ENCODE measurements at regions not wholly inside any gene's neighbourhood (a gene's known extent, or its start where the extent isn't known, plus 50 kb on each side); places are given as distances from the start of the nearest gene placed in this dataset.

DNA sequence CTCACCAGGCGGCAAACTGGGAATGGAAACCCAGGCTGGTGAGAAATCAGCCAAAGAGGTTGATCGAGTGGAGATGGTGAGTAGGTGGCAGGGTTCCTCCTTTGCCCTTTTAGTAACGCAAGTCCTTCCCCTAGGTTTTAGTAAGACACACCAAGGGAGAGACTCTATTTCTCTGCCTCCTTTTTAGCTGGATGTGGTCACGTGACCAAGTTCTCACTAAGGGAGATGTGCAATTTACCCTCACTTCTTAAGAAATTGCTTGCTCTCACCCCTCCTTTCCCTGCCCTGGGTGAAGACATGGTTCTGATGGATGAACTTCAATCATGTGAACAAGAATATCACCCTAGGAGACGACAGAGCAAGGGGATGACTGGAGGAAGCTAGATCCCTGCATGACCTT, 99.8 kb upstream of the FOXF1 start:
- Histone ChIP-seq H3K4me2 (ENCODE audit: low read length) (no peak overlapping the region), H3K27me3 (ENCODE audit: control insufficient read depth, low read length) (no peaks in the 10 kb centered on the region), H3F3A (ENCODE audit: control insufficient read depth, insufficient read depth) (no peaks in the 10 kb centered on the region), H3K4me3 (ENCODE audit: low read length) (no peak overlapping the region), H3K9me3 (ENCODE audit: control insufficient read depth, insufficient read depth, low read length) (no peaks in the 10 kb centered on the region), H4K20me1 (ENCODE audit: control insufficient read depth, insufficient read depth, low read depth, low read length) (no peaks in the 10 kb centered on the region), H3K4me1 (ENCODE audit: control insufficient read depth, low read length) (no peaks in the 10 kb centered on the region), H3K79me2 (ENCODE audit: control insufficient read depth, low read length) (no peaks in the 10 kb centered on the region), H3K36me3 (ENCODE audit: control insufficient read depth, low read length) (no peaks in the 10 kb centered on the region), H3K27ac (ENCODE audit: low read depth, low read length) (no peak overlapping the region), H3K9me2 (replicated peaks; ENCODE audit: control insufficient read depth, low read length) (no peaks in the 10 kb centered on the region)
- no peak for TF ChIP-seq EZH2phosphoT487 (IDR thresholded peaks at IDR 0.05; ENCODE audit: borderline replicate concordance, low read length)
- TF ChIP-seq, protein P1, sequence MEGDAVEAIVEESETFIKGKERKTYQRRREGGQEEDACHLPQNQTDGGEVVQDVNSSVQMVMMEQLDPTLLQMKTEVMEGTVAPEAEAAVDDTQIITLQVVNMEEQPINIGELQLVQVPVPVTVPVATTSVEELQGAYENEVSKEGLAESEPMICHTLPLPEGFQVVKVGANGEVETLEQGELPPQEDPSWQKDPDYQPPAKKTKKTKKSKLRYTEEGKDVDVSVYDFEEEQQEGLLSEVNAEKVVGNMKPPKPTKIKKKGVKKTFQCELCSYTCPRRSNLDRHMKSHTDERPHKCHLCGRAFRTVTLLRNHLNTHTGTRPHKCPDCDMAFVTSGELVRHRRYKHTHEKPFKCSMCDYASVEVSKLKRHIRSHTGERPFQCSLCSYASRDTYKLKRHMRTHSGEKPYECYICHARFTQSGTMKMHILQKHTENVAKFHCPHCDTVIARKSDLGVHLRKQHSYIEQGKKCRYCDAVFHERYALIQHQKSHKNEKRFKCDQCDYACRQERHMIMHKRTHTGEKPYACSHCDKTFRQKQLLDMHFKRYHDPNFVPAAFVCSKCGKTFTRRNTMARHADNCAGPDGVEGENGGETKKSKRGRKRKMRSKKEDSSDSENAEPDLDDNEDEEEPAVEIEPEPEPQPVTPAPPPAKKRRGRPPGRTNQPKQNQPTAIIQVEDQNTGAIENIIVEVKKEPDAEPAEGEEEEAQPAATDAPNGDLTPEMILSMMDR (IDR thresholded peaks at IDR 0.05; ENCODE audit: low read depth, low read length, poor library complexity, severe bottlenecking): no peak

DNA sequence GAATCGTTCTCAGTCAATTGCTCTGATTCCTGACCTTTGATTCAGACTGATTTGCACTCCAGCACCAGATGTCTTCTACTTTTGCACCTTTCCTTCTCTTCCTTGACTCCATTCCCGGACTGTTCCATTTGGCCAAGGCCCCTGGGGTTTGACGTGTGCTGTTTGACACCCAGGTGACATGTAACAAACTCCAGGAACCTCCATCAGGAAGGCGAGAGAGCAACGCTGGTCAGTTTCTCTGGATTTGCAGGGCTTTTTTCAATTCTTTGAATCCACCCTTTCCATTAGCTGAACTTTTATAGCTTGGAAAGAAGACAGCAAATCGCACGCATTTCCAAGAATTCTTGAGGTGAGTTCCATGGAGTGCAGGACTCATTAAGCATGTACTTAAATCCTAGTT, 98.4 kb upstream of the FOXF1 start:
- H4K20me1 ChIP-seq (ENCODE audit: control insufficient read depth, insufficient read depth, low read depth, low read length): no peaks in the 10 kb centered on the region
- H3K27ac ChIP-seq (ENCODE audit: low read depth, low read length): no peak overlapping the region
- H3K4me2 ChIP-seq (ENCODE audit: low read length): no peak overlapping the region
- TF ChIP-seq EZH2phosphoT487 (IDR thresholded peaks at IDR 0.05; ENCODE audit: borderline replicate concordance, low read length): no peak
- TF ChIP-seq, protein P1 (IDR thresholded peaks at IDR 0.05; ENCODE audit: low read depth, low read length, poor library complexity, severe bottlenecking): no peak
- no peaks in the 10 kb centered on the region for H3K79me2 ChIP-seq (ENCODE audit: control insufficient read depth, low read length)
- no peaks in the 10 kb centered on the region for H3K4me1 ChIP-seq (ENCODE audit: control insufficient read depth, low read length)
- H3K36me3 ChIP-seq (ENCODE audit: control insufficient read depth, low read length): no peaks in the 10 kb centered on the region
- H3K4me3 ChIP-seq (ENCODE audit: low read length): no peak overlapping the region
- H3K9me2 ChIP-seq (replicated peaks; ENCODE audit: control insufficient read depth, low read length): no peaks in the 10 kb centered on the region
- no peaks in the 10 kb centered on the region for H3K27me3 ChIP-seq (ENCODE audit: control insufficient read depth, low read length)
- no peaks in the 10 kb centered on the region for H3F3A ChIP-seq (ENCODE audit: control insufficient read depth, insufficient read depth)
- no peaks in the 10 kb centered on the region for H3K9me3 ChIP-seq (ENCODE audit: control insufficient read depth, insufficient read depth, low read length)

DNA sequence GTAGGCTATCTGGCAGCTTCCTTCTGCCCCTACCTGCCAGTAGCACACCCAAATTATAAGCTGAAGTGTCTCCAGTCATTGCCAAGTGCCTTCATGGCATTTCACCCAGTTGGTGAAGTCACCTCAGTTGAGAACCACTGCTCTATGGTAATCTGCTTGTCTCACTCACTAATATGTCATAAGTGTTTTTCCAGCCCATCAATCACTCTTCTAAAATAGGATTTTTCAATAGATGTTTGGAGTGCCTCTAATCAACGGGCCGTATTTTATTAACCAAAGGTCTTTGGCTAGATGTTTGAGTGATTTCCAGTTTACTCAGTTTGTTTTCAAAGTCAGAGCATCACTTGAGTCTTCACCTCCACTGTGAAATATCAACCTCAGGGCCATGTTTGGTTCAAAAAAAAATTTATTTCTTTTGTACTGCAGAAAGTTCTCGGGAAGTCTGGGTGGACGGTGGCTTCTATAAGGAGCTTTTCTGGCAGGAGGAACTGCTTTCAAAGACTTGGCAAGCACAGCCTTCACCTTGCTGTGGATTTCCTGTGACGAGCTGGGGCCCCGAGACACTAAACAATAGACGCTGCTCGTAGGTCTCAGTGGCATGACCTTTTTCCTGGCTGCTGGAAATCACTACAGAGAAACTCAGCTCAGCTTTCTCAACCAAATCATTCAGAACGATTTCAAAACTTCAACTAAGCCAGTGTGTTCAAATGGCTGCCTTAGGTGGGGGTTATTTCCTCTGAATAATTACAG, 95.2 kb upstream of the FOXF1 start:
- Histone ChIP-seq H3K4me3 (ENCODE audit: low read length) (no peak overlapping the region), H4K20me1 (ENCODE audit: control insufficient read depth, insufficient read depth, low read depth, low read length) (no peaks in the 10 kb centered on the region), H3F3A (ENCODE audit: control insufficient read depth, insufficient read depth) (no peaks in the 10 kb centered on the region), H3K4me2 (ENCODE audit: low read length) (no peak overlapping the region), H3K9me2 (replicated peaks; ENCODE audit: control insufficient read depth, low read length) (no peaks in the 10 kb centered on the region; the same call in 1 of the 2 replicates), H3K36me3 (ENCODE audit: control insufficient read depth, low read length) (no peaks in the 10 kb centered on the region), H3K4me1 (ENCODE audit: control insufficient read depth, low read length) (no peaks in the 10 kb centered on the region), H3K9me3 (ENCODE audit: control insufficient read depth, insufficient read depth, low read length) (no peaks in the 10 kb centered on the region), H3K27ac (ENCODE audit: low read depth, low read length) (no peak overlapping the region), H3K79me2 (ENCODE audit: control insufficient read depth, low read length) (no peaks in the 10 kb centered on the region), H3K27me3 (ENCODE audit: control insufficient read depth, low read length) (no peaks in the 10 kb centered on the region)
- TF ChIP-seq, protein P1 (IDR thresholded peaks at IDR 0.05; ENCODE audit: low read depth, low read length, poor library complexity, severe bottlenecking): no peak
- TF ChIP-seq EZH2phosphoT487 (IDR thresholded peaks at IDR 0.05; ENCODE audit: borderline replicate concordance, low read length): no peak

Data from DOHH2 (cell line).